T-helper 1 cell treated with Interleukin-12 subunit alpha and Interleukin-12 subunit beta and Interleukin-4 antibody, amounts not matched to agents 30 ng/mL and 1 ng/mL, for 36 hours (primary cell): ENCODE measurements at regions not wholly inside any gene's neighbourhood (a gene's known extent, or its start where the extent isn't known, plus 50 kb on each side); places are given as distances from the start of the nearest gene placed in this dataset.

Experiments
- intact Hi-C: fragments of 100-400 bp; cut with micrococcal nuclease; formaldehyde crosslinking; loops from one replicate; pipeline ENCODE4 v1.15.1; 2024

GRCh38 chr14:100463937-100464336 lies 123.3 kb downstream of the BEGAIN start:
- intact Hi-C loops = no loop called here

GRCh38 chr14:100466111-100466856 lies 120.9 kb downstream of the BEGAIN start:
- intact Hi-C loops = no loop called here

- intact Hi-C loops = no loop called here
These were observed 120.0 kb downstream of the BEGAIN start for GRCh38 chr14:100467046-100467750.

GRCh38 chr14:100467939-100468338 lies 119.3 kb downstream of the BEGAIN start:
- intact Hi-C loops = no loop called here

GRCh38 chr14:100468557-100468956 lies 118.7 kb downstream of the BEGAIN start:
- intact Hi-C loops = no loop called here

GRCh38 chr14:100469632-100470522 lies 117.3 kb downstream of the BEGAIN start:
- intact Hi-C loops = no loop called here

- intact Hi-C loops = no loop called here
These were observed 116.7 kb downstream of the BEGAIN start for GRCh38 chr14:100470523-100470897.

GRCh38 chr14:100471441-100472093 lies 115.7 kb downstream of the BEGAIN start:
- intact Hi-C loops = no loop called here

- intact Hi-C loops = no loop called here
These were observed 115.1 kb downstream of the BEGAIN start for GRCh38 chr14:100472094-100472455.

GRCh38 chr14:100472491-100472890 lies 114.7 kb downstream of the BEGAIN start:
- intact Hi-C loops = no loop called here

GRCh38 chr14:100473249-100473648 lies 114.0 kb downstream of the BEGAIN start:
- intact Hi-C loops = no loop called here

GRCh38 chr14:100474196-100474595 lies 113.0 kb downstream of the BEGAIN start:
- intact Hi-C loops = no loop called here

- intact Hi-C loops = no loop called here
These were observed 111.9 kb downstream of the BEGAIN start for GRCh38 chr14:100475268-100475667.

GRCh38 chr14:100476012-100476822 lies 111.0 kb downstream of the BEGAIN start:
- intact Hi-C loops = no loop called here

- intact Hi-C loops = no loop called here
These were observed 102.5 kb downstream of the BEGAIN start for GRCh38 chr14:100484531-100485267.

- intact Hi-C loops = no loop called here
These were observed 101.0 kb downstream of the BEGAIN start for GRCh38 chr14:100486025-100486828.
